ENCODE measurements at regions not wholly inside any gene's neighbourhood (a gene's known extent, or its start where the extent isn't known, plus 50 kb on each side); places are given as distances from the start of the nearest gene placed in this dataset.

- intact Hi-C loops (cut with DNase I; ENCODE audit: low total_unique reads): no loop called here
These were observed 128.7 kb upstream of the BMP4 start for GRCh38 chr14:54085232-54085761.

DNA sequence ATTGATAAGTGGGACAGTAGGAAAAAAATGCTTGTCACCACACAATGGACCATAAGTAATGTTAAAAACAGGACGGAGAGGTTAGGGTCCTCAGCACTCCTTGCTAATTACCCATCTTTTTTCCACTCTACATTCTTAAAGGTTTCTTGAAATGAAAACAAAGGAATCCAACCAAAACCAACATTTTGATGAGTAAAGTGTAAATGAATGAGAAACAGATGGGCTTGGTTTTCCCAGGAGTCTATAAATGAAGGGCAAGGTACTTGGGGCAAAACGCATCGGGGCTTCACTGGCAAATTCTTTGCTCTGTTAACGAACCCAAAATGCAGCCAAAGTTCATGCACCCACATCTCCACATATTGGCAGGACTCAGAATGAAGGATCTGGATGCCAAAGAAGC, 129.2 kb upstream of the BMP4 start:
- no peak overlapping the region for H3K4me3 ChIP-seq
- no peaks in the 10 kb centered on the region for H3K27me3 ChIP-seq (replicated peaks in 1 of 7)
- H3K27ac ChIP-seq: peak overlapping the region in 2 of 8 donors; percentile 27 to 32
- H3K36me3 ChIP-seq: no peaks in the 10 kb centered on the region
- no peak for DNase-seq
- TF ChIP-seq CTCF (IDR thresholded peaks at IDR 0.05 in 8 of 11, conservative IDR thresholded peaks at IDR 0.05 in 3 of 11) (no peak), POLR2A (IDR thresholded peaks at IDR 0.05) (no peak), POLR2AphosphoS5 (IDR thresholded peaks at IDR 0.05) (no peak)
- WGBS, 5 donors: 64 to 69% (median 66%) methylated on average over 4 of the region's 4 CpGs
- peaks cover 0 to 2% (median 0%) of the 10 kb centered on the region in 8 donors for H3K9me3 ChIP-seq
- H3K4me1 ChIP-seq: no peaks in the 10 kb centered on the region
- intact Hi-C loops (cut with DNase I; ENCODE audit: low total_unique reads): no loop called here

More at GRCh38 chr14:54085232-54085761, 128.7 kb upstream of the BMP4 start:
- Histone ChIP-seq H3K9me3 (no peaks in the 10 kb centered on the region), H3K4me1 (no peaks in the 10 kb centered on the region), H3K36me3 (no peaks in the 10 kb centered on the region), H3K27ac (peak overlapping the region in 2 of 8 donors; percentile 27 to 32), H3K4me3 (no peak overlapping the region), H3K27me3 (replicated peaks in 1 of 7) (no peaks in the 10 kb centered on the region)
- no peak for DNase-seq
- no peak for TF ChIP-seq CTCF (IDR thresholded peaks at IDR 0.05 in 8 of 11, conservative IDR thresholded peaks at IDR 0.05 in 3 of 11)
- TF ChIP-seq POLR2A (IDR thresholded peaks at IDR 0.05): no peak
- no peak for TF ChIP-seq POLR2AphosphoS5 (IDR thresholded peaks at IDR 0.05)

GRCh38 chr14:54086767-54087166, 130.1 kb upstream of the BMP4 start:
- Histone ChIP-seq H3K27me3 (replicated peaks in 1 of 7) (no peaks in the 10 kb centered on the region), H3K4me1 (no peaks in the 10 kb centered on the region), H3K4me3 (no peak overlapping the region), H3K36me3 (no peaks in the 10 kb centered on the region), H3K27ac (no peak overlapping the region), H3K9me3 (peaks cover 0 to 10% (median 0%) of the 10 kb centered on the region in 8 donors)
- 69 to 74% (median 71%) methylated on average over 7 of the region's 7 CpGs for WGBS, 5 donors
- intact Hi-C loops (cut with DNase I; ENCODE audit: low total_unique reads): no loop called here
- TF ChIP-seq CTCF (IDR thresholded peaks at IDR 0.05 in 8 of 11, conservative IDR thresholded peaks at IDR 0.05 in 3 of 11): no peak
- no peak for TF ChIP-seq POLR2AphosphoS5 (IDR thresholded peaks at IDR 0.05)
- TF ChIP-seq POLR2A (IDR thresholded peaks at IDR 0.05): no peak
- DNase-seq: no peak

GRCh38 chr14:54087376-54087775, 130.8 kb upstream of the BMP4 start:
- no peak for DNase-seq
- no peaks in the 10 kb centered on the region for H3K36me3 ChIP-seq
- H3K27ac ChIP-seq: no peak overlapping the region
- H3K27me3 ChIP-seq (replicated peaks in 1 of 7): no peaks in the 10 kb centered on the region
- no peaks in the 10 kb centered on the region for H3K4me1 ChIP-seq
- intact Hi-C loops (cut with DNase I; ENCODE audit: low total_unique reads): no loop called here
- TF ChIP-seq CTCF (IDR thresholded peaks at IDR 0.05 in 8 of 11, conservative IDR thresholded peaks at IDR 0.05 in 3 of 11) (no peak), POLR2AphosphoS5 (IDR thresholded peaks at IDR 0.05) (no peak), POLR2A (IDR thresholded peaks at IDR 0.05) (no peak)
- WGBS, 5 donors: 22 to 28% (median 24%) methylated on average over 4 of the region's 4 CpGs
- peaks cover 0 to 15% (median 0%) of the 10 kb centered on the region in 8 donors for H3K9me3 ChIP-seq
- H3K4me3 ChIP-seq: no peak overlapping the region

Measured in spleen (tissue), 11 donors.